ENCODE measurements at regions not wholly inside any gene's neighbourhood (a gene's known extent, or its start where the extent isn't known, plus 50 kb on each side); places are given as distances from the start of the nearest gene placed in this dataset.

- DNase-seq (ENCODE audit: low spot score), result no peak
- CTCF ChIA-PET, result no interaction called here
- no peak overlapping the region for H3K27ac ChIP-seq
- no peak for TF ChIP-seq CTCF (conservative IDR thresholded peaks at IDR 0.05; ENCODE audit: low read depth)
- POLR2A ChIA-PET (ENCODE audit: low non-redundant PET), result no interaction called here
Measured at GRCh38 chr5:6255956-6256355, 122.4 kb downstream of the MED10 start.

- CTCF ChIA-PET, result no interaction called here
- TF ChIP-seq CTCF (conservative IDR thresholded peaks at IDR 0.05; ENCODE audit: low read depth), result no peak
- DNase-seq (ENCODE audit: low spot score), result no peak
- POLR2A ChIA-PET (ENCODE audit: low non-redundant PET), result no interaction called here
- H3K27ac ChIP-seq, result no peak overlapping the region
Measured at GRCh38 chr5:6253846-6254245, 124.5 kb downstream of the MED10 start.

- no peak for DNase-seq (ENCODE audit: low spot score)
- POLR2A ChIA-PET (ENCODE audit: low non-redundant PET), result no interaction called here
- no peak overlapping the region for H3K27ac ChIP-seq
- CTCF ChIA-PET, result no interaction called here
- no peak for TF ChIP-seq CTCF (conservative IDR thresholded peaks at IDR 0.05; ENCODE audit: low read depth)
Measured at GRCh38 chr5:6253281-6253680, 125.1 kb downstream of the MED10 start.

GRCh38 chr5:6252581-6252980, 125.8 kb downstream of the MED10 start:
- POLR2A ChIA-PET (ENCODE audit: low non-redundant PET), result no interaction called here
- DNase-seq (ENCODE audit: low spot score), result no peak
- CTCF ChIA-PET, result no interaction called here
- H3K27ac ChIP-seq, result no peak overlapping the region
- no peak for TF ChIP-seq CTCF (conservative IDR thresholded peaks at IDR 0.05; ENCODE audit: low read depth)

- CTCF ChIA-PET, result interaction anchor here (0.7 kb wide), 1 partner anchor 198 kb away, joined by 3 read pairs; no protein-coding TSS in a partner anchor
- H3K27ac ChIP-seq, result no peak overlapping the region
- no peak for DNase-seq (ENCODE audit: low spot score)
- no peak for TF ChIP-seq CTCF (conservative IDR thresholded peaks at IDR 0.05; ENCODE audit: low read depth)
- POLR2A ChIA-PET (ENCODE audit: low non-redundant PET), result no interaction called here
Measured at GRCh38 chr5:6251565-6252102, 126.7 kb downstream of the MED10 start.

- CTCF ChIA-PET, result no interaction called here
- no peak overlapping the region for H3K27ac ChIP-seq
- DNase-seq (ENCODE audit: low spot score), result no peak
- POLR2A ChIA-PET (ENCODE audit: low non-redundant PET), result no interaction called here
- TF ChIP-seq CTCF (conservative IDR thresholded peaks at IDR 0.05; ENCODE audit: low read depth), result no peak
Measured at GRCh38 chr5:6250121-6250520, 128.2 kb downstream of the MED10 start.

GRCh38 chr5:6248132-6248531, 130.2 kb downstream of the MED10 start:
- ChIA-PET POLR2A (ENCODE audit: low non-redundant PET) (no interaction called here), CTCF (no interaction called here)
- no peak for DNase-seq (ENCODE audit: low spot score)
- H3K27ac ChIP-seq, result no peak overlapping the region
- TF ChIP-seq CTCF (conservative IDR thresholded peaks at IDR 0.05; ENCODE audit: low read depth), result no peak
